Uterus (tissue), 2 donors: ENCODE measurements at regions not wholly inside any gene's neighbourhood (a gene's known extent, or its start where the extent isn't known, plus 50 kb on each side); places are given as distances from the start of the nearest gene placed in this dataset.

Source experiments
- POLR2A ChIP-seq, 2 donors: fragments of 450-650 bp; IDR thresholded peaks; one replicate each; pipeline ENCODE4 v1.6.1; 2016; ENCODE audit warnings: antibody characterized with exemption in 2 of 2, mild to moderate bottlenecking in 1 of 2, moderate library complexity in 1 of 2
- TF ChIP-seq, protein P1 (sequence below), 4 experiments: fragments of 200-600 bp in 2 of 4; fragments of 450-650 bp in 2 of 4; sonication (generic) in 2 of 4; IDR thresholded peaks; one replicate each; pipeline ENCODE4 v1.5.1; 2016 to 2019; ENCODE audit warnings: antibody characterized with exemption in 4 of 4, mild to moderate bottlenecking in 2 of 4, moderate library complexity in 1 of 4

DNA sequence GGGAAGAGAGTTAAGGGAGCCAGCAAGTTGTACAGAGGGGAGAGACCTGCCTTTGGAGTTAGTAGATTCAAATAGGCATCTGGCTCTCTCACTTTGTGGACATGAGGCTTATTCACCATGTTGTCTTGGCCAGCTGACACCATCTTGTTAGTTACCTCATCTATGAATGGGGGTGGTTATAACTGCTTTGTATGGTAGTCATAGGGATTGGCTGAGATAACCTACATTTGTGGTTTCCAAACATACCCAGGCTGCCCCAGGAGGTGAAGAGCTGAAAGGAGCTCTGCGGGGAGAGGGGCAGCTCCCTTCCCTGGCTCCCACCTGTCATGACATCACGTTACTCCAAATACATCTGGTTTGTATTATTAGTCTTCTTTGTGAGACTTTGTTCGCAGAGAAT is 393.3 kb upstream of the AUTS2 start:
- no peak for TF ChIP-seq POLR2A (IDR thresholded peaks at IDR 0.05)
- TF ChIP-seq, protein P1, sequence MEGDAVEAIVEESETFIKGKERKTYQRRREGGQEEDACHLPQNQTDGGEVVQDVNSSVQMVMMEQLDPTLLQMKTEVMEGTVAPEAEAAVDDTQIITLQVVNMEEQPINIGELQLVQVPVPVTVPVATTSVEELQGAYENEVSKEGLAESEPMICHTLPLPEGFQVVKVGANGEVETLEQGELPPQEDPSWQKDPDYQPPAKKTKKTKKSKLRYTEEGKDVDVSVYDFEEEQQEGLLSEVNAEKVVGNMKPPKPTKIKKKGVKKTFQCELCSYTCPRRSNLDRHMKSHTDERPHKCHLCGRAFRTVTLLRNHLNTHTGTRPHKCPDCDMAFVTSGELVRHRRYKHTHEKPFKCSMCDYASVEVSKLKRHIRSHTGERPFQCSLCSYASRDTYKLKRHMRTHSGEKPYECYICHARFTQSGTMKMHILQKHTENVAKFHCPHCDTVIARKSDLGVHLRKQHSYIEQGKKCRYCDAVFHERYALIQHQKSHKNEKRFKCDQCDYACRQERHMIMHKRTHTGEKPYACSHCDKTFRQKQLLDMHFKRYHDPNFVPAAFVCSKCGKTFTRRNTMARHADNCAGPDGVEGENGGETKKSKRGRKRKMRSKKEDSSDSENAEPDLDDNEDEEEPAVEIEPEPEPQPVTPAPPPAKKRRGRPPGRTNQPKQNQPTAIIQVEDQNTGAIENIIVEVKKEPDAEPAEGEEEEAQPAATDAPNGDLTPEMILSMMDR (IDR thresholded peaks at IDR 0.05) = no peak
